Eye (tissue), 1 donor: ENCODE measurements at regions not wholly inside any gene's neighbourhood (a gene's known extent, or its start where the extent isn't known, plus 50 kb on each side); places are given as distances from the start of the nearest gene placed in this dataset.
"Not testable (repeated sequence)": the region's sequence is repeated elsewhere in the genome, so short reads cannot be mapped to it uniquely, and the experiment has no call there.

ENCODE experiments used
- DNase-seq: peaks from one replicate; pipeline ENCODE4 v3.0.0-alpha.2; 2015

DNA sequence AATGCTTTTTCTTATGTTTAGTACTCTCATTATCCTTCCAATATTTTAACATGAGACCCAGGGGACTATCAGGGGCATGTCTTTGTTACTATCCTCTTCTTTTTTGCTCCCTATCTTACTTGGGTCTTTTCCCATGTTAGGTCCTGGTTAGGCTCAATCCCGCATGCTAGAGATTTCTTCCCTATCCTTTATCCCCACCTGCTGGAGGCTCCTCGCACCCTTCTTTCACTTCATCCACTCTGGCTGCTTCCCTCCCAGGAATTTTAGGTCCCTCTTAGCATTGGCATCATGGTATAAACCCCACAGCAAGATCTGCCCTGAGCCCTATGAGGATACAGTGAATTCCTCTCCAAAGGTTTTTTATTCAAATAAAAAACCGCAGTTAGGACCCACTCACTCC lies 567.3 kb downstream of the ANKRD30B start:
- not testable (repeated sequence) for DNase-seq

- DNase-seq = not testable (repeated sequence)
Measured at GRCh38 chr18:15318655-15319054, 570.7 kb downstream of the ANKRD30B start.

DNA sequence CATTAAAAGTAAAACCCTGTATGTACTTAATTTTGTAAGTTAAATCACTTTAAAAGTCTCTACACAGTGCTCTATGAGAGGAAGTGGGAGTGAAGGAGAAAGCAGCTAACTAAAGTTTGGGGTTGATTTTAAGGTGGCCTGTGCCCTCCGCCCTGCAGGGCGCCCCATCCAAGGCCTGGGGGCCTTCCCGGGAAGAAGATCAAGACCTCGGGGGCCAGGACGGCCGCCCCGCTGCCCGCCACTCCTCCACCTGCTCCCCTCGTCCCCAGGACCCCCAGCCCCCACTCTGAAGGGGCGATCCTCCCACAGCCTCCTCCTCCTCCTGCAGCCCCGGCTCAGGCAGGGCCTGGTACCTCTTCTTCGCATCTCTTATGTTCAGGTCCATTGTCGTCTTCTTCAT lies 581.7 kb downstream of the ANKRD30B start:
- DNase-seq = not testable (repeated sequence)

DNA sequence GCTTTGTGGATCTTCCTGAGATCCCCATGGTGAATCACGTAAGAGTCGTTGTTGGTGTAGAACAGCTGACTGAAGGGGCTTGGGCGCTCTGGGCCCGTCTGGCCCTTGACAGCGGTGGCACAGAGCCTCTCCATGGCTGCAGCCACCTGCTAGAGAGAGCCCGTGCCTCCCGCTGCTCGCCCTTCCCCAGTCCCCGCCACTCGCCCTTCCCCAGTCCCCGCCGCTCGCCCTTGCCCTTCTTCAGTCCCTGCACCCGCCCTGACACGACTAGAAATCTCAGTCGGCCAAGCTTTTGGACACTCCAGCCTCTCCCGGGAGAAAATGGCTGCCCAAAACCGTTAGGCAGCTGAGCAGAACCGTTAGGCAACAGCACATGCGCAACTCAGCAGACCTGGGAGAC lies 582.2 kb downstream of the ANKRD30B start:
- not testable (repeated sequence) for DNase-seq

- not testable (repeated sequence) for DNase-seq
Measured at GRCh38 chr18:15330600-15330999, 582.6 kb downstream of the ANKRD30B start.

DNA sequence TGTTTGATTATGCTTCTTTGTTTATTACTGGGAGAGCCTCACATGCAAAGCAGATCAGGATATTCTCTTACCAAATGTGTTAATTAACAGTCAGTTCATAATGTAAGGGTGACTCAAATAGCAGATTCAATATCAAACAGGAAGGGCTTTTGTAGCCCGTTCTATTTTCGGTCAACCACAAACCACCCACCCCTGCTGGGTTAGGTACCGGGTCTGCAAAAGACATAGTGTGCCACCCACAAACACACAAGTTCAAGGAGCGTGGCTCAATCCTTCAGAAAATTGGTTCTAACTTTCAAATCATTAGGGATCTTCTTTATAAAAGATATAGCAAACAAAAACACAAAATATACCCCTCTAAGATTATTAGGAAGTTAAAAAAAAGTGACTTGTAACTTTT lies 627.7 kb downstream of the ANKRD30B start:
- not testable (repeated sequence) for DNase-seq

DNA sequence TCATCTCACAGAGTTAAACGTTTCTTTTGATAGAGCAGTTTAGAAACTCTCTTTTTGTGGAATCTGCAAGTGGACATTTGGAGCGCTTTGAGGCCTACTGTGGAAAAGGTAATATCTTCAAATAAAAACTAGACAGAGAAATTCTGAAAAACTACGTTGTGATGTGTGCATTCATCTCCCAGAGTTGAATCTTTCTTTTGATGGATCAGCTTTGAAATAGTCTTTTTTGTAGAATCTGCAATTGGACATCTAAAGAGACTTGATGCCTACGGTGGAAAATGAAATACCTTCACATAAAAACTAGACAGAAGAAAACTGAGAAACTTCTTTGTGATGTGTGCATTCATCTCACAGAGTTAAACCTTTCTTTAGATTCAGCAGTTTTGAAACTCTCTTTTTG lies 659.9 kb downstream of the ANKRD30B start:
- DNase-seq = peak; percentile 2
